ENCODE measurements at regions not wholly inside any gene's neighbourhood (a gene's known extent, or its start where the extent isn't known, plus 50 kb on each side); places are given as distances from the start of the nearest gene placed in this dataset.

DNA sequence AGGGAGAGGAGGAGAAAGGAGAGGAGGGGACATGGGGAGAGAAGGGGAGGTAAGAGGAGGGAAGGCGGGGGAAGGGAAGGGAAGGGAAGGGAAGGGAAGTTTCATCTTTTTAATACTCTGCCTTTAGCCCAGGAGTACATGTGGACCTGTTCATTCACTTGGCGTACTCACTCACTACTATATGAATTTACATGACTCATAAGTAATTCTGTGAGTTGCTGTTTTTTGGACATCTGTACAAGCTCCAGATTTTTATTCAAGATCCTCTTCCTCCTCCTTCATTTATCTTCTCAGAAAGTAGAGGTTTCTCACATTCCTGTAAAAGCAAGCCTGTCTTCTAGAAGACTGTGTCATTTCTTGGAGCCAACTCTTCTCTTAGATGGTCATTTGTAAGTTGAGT, 84.6 kb downstream of the RDH14 start:
- TF ChIP-seq, protein P1, sequence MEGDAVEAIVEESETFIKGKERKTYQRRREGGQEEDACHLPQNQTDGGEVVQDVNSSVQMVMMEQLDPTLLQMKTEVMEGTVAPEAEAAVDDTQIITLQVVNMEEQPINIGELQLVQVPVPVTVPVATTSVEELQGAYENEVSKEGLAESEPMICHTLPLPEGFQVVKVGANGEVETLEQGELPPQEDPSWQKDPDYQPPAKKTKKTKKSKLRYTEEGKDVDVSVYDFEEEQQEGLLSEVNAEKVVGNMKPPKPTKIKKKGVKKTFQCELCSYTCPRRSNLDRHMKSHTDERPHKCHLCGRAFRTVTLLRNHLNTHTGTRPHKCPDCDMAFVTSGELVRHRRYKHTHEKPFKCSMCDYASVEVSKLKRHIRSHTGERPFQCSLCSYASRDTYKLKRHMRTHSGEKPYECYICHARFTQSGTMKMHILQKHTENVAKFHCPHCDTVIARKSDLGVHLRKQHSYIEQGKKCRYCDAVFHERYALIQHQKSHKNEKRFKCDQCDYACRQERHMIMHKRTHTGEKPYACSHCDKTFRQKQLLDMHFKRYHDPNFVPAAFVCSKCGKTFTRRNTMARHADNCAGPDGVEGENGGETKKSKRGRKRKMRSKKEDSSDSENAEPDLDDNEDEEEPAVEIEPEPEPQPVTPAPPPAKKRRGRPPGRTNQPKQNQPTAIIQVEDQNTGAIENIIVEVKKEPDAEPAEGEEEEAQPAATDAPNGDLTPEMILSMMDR (IDR thresholded peaks at IDR 0.05) = no peak
- TF ChIP-seq POLR2A (IDR thresholded peaks at IDR 0.05) = no peak
